Stimulated activated CD4-positive, alpha-beta T cell treated with anti-CD3 and anti-CD28 coated beads, Interleukin-4, amount 100 ng/mL, for 24 hours (primary cell): ENCODE measurements at regions not wholly inside any gene's neighbourhood (a gene's known extent, or its start where the extent isn't known, plus 50 kb on each side); places are given as distances from the start of the nearest gene placed in this dataset.
"Not testable (repeated sequence)": the region's sequence is repeated elsewhere in the genome, so short reads cannot be mapped to it uniquely, and the experiment has no call there.

ENCODE experiments used
- DNase-seq: peaks from one replicate; pipeline ENCODE4 v3.0.0-alpha.2; 2020

GRCh38 chr6:131430531-131430930 is 142.5 kb upstream of the ARG1 start:
- DNase-seq: no peak

DNA sequence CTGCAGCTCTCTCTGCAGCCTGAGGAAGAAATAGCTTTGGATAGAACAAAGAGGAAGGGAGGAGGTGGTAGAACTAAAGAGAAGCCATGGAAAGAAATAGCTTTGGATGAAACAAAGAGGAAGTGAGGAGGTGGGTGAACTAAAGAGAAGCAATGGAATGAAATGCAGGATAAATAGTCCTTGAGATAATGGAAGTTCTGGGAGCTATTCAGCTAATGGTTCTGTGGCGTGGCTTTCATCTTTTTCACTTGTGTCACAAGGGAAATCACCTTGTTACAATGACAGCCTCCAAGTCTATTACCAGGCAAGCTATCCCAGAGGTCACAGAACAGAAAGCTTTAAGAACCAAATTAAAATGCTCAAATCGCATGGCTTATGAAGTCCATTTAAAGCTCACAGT is 141.3 kb upstream of the ARG1 start:
- DNase-seq: no peak

DNA sequence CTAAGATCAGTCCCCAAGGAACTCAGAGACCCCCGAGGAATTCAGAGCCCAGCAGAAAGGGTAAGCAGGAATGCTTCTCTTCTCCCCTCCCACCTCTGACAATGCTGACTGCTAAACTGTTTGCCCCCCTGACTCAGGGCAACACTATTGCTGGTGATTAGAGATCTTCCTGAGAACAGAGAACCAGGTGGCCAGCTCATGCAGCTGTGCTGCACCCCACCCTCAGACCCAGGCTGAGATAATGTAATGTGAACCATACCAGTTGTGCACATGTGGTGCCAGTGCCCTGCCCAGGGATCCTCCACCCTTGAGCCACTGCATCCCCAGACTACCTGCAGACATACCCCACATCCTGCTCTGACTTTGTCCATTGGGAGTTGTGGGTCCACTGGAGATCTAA is 139.1 kb upstream of the ARG1 start:
- DNase-seq: no peak

- DNase-seq: no peak
These were observed 136.7 kb upstream of the ARG1 start for GRCh38 chr6:131436358-131436757.

DNA sequence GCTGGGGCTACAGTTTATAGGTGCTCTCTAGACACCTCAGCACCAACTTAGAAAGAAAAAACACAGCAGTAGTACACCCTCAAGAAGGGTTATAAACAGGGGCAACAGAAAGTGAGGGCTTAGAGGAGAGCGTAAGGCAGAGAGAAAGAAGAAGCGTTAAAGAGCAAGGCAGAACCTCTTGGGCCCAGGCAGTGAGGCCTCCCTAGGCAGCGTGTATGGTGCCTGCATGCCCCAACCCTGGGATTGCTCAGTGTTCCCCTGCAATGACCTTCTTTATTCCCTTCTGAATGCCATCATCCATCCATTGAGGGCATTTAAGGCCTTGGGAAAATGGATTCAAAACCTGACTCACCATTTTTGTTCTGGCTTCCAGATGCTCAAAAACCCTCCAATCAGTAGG is 130.0 kb upstream of the ARG1 start:
- DNase-seq: no peak

GRCh38 chr6:131443514-131443913 is 129.5 kb upstream of the ARG1 start:
- DNase-seq: peak; percentile 27

GRCh38 chr6:131445356-131445755 is 127.7 kb upstream of the ARG1 start:
- DNase-seq: not testable (repeated sequence)

- no peak for DNase-seq
These were observed 122.2 kb upstream of the ARG1 start for GRCh38 chr6:131450861-131451260.

DNA sequence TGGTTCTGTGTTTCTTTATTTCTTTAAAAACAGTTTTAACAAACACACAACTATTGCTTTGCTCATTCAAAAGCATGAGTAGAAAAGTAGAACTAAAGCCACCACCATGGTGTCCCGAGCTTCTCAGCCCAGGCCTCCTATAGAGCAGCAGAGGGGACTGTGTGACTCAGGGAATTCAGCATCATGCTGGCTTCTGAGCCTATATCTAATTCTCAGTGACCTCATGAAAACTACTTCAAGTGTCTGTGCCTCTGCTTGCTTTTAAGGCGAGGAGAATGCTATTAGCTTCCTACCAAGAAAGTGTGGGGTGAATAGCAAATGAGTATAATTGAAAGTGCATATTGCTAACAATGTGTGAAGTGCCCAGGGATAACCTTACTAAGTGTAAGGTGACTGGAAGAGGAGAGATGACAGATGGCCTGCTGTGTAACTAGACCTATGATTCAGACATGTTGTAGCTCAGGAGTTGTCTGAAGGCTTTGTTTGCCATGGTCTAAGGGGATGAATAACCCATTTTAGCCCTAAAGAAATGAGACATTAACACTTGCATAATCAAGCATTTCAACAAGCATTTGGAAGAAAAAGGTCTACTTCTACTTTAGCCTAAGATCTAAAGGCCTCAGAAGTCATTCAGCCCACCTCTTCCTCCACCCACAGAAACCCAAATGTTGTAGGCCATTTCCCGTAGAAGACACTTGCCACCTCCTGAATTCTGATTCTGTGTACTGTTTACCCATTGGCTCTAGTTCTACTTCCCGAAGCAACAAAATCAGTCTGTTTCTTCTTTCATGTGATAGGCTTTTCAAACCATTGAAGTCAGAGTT is 121.5 kb upstream of the ARG1 start:
- DNase-seq: peak; percentile 11

DNA sequence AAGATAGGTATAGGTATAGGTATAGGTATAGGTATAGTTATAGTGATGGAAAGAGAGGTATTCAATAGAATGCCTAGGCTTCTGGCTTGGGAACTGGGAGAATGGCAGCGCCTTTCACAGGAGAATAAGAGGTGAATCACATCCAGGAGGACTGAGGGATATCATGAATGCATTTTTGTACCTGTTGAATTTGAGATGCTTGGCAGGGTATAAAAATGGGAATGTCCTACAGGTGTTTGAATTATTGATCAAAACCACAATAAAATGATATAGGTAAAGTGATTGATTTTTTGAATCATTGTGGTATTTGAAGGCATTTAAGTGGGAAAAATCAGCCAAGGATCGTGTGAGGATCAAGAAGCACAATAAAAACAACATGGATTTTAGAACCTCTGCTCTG is 119.2 kb upstream of the ARG1 start:
- no peak for DNase-seq

DNA sequence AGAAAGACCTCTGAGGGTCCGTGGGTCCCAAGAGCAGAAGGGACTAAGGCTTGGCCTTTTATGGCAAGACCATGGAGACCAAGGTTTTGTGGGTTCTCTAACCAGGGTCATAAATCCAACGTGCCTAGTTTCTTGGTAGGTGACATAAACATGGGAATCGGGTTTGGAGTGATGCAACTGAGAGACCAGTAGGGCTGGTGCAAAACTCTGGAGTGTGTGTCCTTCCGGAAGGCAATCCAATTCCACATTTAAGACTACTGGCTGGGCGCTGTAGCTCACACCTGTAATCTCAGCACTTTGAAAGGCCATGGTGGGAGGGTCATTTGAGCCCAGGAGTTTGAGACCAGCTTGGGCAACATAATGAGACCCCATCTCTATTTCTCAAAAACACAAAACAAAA is 116.5 kb upstream of the ARG1 start:
- DNase-seq: no peak

GRCh38 chr6:131459005-131459404 is 114.0 kb upstream of the ARG1 start:
- DNase-seq: no peak

GRCh38 chr6:131460614-131461000 is 112.4 kb upstream of the ARG1 start:
- DNase-seq: no peak

- DNase-seq: no peak
These were observed 103.9 kb upstream of the ARG1 start for GRCh38 chr6:131469130-131469529.

GRCh38 chr6:131470534-131470933 is 102.5 kb upstream of the ARG1 start:
- DNase-seq: no peak

DNA sequence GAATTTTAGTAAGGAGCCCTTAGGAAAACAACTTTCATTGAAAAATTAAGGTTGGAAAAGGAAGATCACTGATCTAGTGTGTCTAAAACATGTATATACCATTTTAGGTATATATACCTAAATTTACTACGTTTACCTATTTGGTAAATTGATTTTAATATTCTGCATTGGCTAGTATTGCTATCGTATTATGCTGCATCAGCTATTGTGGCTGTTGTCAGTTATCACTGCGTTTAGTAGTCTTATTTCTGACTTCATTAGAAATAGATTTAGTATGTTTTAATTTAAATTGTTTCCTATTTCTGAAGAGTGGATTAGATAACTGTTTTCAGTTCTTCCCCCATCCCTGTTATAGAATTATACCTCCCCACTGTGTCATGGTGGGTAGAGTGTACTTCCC is 101.7 kb upstream of the ARG1 start:
- DNase-seq: no peak

- not testable (repeated sequence) for DNase-seq
These were observed 99.7 kb upstream of the ARG1 start for GRCh38 chr6:131473303-131473702.

GRCh38 chr6:131476362-131476761 is 96.7 kb upstream of the ARG1 start:
- no peak for DNase-seq

DNA sequence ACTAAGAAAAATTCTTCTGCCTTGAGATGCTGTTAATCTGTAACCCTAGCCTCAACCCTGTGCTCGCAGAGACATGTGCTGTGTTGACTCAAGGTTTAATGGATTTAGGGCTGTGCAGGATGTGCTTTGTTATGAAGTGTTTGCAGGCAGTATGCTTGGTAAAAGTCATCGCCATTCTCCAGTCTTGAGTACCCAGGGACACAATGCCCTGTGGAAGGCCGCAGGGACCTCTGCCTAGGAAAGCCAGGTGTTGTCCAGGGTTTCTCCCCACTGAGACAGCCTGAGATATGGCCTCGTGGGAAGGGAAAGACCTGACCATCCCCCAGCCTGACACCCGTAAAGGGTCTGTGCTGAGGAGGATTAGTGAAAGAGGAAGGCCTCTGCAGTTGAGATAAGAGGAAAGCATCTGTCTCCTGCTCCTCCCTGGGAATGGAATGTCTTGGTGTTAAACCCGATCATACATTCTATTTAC is 94.2 kb upstream of the ARG1 start:
- DNase-seq: not testable (repeated sequence)

- no peak for DNase-seq
These were observed 86.4 kb upstream of the ARG1 start for GRCh38 chr6:131486608-131487007.

DNA sequence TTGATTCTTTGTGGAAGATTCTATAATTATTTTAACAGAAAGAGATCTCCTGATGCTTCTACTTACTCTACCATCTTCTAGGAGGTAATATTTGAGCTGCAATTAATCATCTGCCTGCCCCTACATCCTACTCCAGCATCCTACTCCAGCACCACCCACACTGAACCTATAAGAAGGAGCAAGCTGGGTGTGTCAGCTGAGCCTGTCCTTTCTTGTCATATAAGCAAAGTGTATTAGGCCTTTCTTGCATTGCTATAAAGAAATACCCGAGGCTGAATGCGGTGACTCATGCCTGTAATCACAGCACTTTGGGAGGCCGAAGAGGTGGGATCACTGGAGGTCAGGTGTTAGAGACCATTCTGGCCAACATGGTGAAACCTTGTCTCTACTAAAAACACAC is 84.2 kb upstream of the ARG1 start:
- DNase-seq: no peak

GRCh38 chr6:131490441-131490840 is 82.6 kb upstream of the ARG1 start:
- DNase-seq: no peak

- no peak for DNase-seq
These were observed 80.0 kb upstream of the ARG1 start for GRCh38 chr6:131492932-131493573.

DNA sequence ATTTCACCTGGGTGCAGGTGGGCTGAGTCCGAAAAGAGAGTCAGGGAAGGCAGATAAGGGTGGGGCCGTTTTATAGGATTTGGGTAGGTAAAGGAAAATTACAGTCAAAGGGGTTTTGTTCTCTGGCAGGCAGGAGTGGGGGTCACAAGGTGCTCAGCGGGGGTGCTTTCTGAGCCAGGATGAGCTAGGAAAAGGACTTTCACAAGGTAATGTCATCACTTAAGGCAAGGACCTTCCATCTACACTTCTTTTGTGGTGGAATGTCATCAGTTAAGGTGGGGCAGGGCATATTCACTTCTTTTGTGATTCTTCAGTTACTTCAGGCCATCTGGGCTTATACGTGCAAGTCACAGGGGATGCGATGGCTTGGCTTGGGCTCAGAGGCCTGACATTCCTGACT is 68.6 kb upstream of the ARG1 start:
- not testable (repeated sequence) for DNase-seq

- DNase-seq: no peak
These were observed 62.9 kb upstream of the ARG1 start for GRCh38 chr6:131510094-131510493.
